ENCODE measurements at regions not wholly inside any gene's neighbourhood (a gene's known extent, or its start where the extent isn't known, plus 50 kb on each side); places are given as distances from the start of the nearest gene placed in this dataset.

DNA sequence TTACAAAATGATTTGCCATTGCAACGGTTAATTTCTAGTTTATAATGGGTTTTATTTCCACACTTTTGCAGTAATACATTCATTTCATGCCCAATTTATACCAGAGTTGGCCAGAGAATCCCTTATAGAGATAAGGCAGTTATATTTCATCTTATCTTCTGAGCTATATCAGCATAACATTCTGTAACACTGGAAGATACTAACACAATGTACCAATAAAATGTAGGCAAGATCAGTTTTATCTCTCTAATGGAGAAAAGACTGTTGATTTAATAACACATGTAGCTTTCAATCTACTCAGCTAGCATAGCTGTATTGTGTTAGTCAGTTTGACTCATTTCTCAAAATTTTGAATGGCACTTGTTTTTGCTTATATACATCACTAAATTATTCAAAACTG, 738.6 kb downstream of the TRAM1L1 start:
- TF ChIP-seq, protein P1, sequence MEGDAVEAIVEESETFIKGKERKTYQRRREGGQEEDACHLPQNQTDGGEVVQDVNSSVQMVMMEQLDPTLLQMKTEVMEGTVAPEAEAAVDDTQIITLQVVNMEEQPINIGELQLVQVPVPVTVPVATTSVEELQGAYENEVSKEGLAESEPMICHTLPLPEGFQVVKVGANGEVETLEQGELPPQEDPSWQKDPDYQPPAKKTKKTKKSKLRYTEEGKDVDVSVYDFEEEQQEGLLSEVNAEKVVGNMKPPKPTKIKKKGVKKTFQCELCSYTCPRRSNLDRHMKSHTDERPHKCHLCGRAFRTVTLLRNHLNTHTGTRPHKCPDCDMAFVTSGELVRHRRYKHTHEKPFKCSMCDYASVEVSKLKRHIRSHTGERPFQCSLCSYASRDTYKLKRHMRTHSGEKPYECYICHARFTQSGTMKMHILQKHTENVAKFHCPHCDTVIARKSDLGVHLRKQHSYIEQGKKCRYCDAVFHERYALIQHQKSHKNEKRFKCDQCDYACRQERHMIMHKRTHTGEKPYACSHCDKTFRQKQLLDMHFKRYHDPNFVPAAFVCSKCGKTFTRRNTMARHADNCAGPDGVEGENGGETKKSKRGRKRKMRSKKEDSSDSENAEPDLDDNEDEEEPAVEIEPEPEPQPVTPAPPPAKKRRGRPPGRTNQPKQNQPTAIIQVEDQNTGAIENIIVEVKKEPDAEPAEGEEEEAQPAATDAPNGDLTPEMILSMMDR (IDR thresholded peaks at IDR 0.05): no peak
- no peak for TF ChIP-seq POLR2A (IDR thresholded peaks at IDR 0.05)

All from lower leg skin (tissue), 3 donors.